ENCODE measurements at regions not wholly inside any gene's neighbourhood (a gene's known extent, or its start where the extent isn't known, plus 50 kb on each side); places are given as distances from the start of the nearest gene placed in this dataset.
"Not testable (repeated sequence)": the region's sequence is repeated elsewhere in the genome, so short reads cannot be mapped to it uniquely, and the experiment has no call there.

DNA sequence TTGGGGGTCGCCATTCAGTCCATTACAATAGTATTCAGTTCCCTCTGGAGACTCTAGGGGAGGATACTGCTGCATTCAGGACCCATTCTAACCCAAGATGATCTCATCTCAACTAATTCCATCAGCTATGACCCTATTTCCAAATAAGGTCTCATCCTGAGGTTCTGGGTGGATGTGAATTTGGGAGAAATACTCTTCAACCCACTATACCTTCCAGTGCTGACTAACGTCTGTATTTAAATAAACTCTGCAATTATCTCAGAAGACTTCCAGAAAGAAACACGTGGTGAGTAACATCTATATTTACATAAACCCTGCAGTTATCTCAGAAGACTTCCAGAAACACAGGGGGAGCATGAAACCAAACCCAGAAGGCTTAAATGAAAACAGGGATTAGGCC, 1300.7 kb downstream of the PCDH9 start:
- TF ChIP-seq, protein P1, sequence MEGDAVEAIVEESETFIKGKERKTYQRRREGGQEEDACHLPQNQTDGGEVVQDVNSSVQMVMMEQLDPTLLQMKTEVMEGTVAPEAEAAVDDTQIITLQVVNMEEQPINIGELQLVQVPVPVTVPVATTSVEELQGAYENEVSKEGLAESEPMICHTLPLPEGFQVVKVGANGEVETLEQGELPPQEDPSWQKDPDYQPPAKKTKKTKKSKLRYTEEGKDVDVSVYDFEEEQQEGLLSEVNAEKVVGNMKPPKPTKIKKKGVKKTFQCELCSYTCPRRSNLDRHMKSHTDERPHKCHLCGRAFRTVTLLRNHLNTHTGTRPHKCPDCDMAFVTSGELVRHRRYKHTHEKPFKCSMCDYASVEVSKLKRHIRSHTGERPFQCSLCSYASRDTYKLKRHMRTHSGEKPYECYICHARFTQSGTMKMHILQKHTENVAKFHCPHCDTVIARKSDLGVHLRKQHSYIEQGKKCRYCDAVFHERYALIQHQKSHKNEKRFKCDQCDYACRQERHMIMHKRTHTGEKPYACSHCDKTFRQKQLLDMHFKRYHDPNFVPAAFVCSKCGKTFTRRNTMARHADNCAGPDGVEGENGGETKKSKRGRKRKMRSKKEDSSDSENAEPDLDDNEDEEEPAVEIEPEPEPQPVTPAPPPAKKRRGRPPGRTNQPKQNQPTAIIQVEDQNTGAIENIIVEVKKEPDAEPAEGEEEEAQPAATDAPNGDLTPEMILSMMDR (IDR thresholded peaks at IDR 0.05; ENCODE audit: low read depth, low read length, poor library complexity, severe bottlenecking) = no peak
- no peak for TF ChIP-seq EZH2phosphoT487 (IDR thresholded peaks at IDR 0.05; ENCODE audit: borderline replicate concordance, low read length)
- no peaks in the 10 kb centered on the region for H3K27me3 ChIP-seq (ENCODE audit: control insufficient read depth, low read length)
- H3K9me3 ChIP-seq (ENCODE audit: control insufficient read depth, insufficient read depth, low read length) = no peaks in the 10 kb centered on the region
- H4K20me1 ChIP-seq (ENCODE audit: control insufficient read depth, insufficient read depth, low read depth, low read length) = no peaks in the 10 kb centered on the region
- H3K79me2 ChIP-seq (ENCODE audit: control insufficient read depth, low read length) = no peaks in the 10 kb centered on the region
- no peak overlapping the region for H3K4me2 ChIP-seq (ENCODE audit: low read length)
- H3K27ac ChIP-seq (ENCODE audit: low read depth, low read length) = no peak overlapping the region
- H3K4me3 ChIP-seq (ENCODE audit: low read length) = no peak overlapping the region
- no peaks in the 10 kb centered on the region for H3F3A ChIP-seq (ENCODE audit: control insufficient read depth, insufficient read depth)
- H3K9me2 ChIP-seq (replicated peaks; ENCODE audit: control insufficient read depth, low read length) = no peaks in the 10 kb centered on the region
- H3K4me1 ChIP-seq (ENCODE audit: control insufficient read depth, low read length) = no peaks in the 10 kb centered on the region
- no peaks in the 10 kb centered on the region for H3K36me3 ChIP-seq (ENCODE audit: control insufficient read depth, low read length)

DNA sequence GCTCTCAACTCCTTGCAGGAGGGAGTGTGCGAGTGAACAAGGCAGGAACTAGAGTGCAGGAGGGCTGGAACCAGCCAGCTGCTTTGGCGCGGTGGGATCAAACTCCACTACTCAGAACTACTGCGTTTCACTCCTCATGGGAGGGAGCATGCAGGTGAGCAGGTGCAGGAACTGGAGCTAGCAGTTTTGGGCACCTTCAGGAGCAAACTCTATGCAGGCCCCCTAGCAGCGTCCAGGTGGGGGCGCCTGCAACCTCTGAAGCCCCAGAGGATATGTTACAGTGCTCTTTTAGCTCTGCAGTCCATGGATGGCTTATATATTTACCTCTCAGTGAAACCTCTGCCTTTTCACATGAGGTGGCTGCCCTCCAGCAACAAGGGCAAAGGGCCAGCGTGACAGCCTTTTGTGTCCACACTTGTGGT, 1303.4 kb downstream of the PCDH9 start:
- Histone ChIP-seq H3K79me2 (ENCODE audit: control insufficient read depth, low read length) (no peaks in the 10 kb centered on the region), H3K9me3 (ENCODE audit: control insufficient read depth, insufficient read depth, low read length) (no peaks in the 10 kb centered on the region), H3K27me3 (ENCODE audit: control insufficient read depth, low read length) (no peaks in the 10 kb centered on the region), H3K9me2 (replicated peaks; ENCODE audit: control insufficient read depth, low read length) (no peaks in the 10 kb centered on the region), H3K4me3 (ENCODE audit: low read length) (no peak overlapping the region), H4K20me1 (ENCODE audit: control insufficient read depth, insufficient read depth, low read depth, low read length) (no peaks in the 10 kb centered on the region), H3K36me3 (ENCODE audit: control insufficient read depth, low read length) (no peaks in the 10 kb centered on the region), H3K27ac (ENCODE audit: low read depth, low read length) (no peak overlapping the region), H3K4me2 (ENCODE audit: low read length) (no peak overlapping the region), H3F3A (ENCODE audit: control insufficient read depth, insufficient read depth) (no peaks in the 10 kb centered on the region), H3K4me1 (ENCODE audit: control insufficient read depth, low read length) (no peaks in the 10 kb centered on the region)
- no peak for TF ChIP-seq EZH2phosphoT487 (IDR thresholded peaks at IDR 0.05; ENCODE audit: borderline replicate concordance, low read length)
- TF ChIP-seq, protein P1 (IDR thresholded peaks at IDR 0.05; ENCODE audit: low read depth, low read length, poor library complexity, severe bottlenecking) = peak; percentile 31

DNA sequence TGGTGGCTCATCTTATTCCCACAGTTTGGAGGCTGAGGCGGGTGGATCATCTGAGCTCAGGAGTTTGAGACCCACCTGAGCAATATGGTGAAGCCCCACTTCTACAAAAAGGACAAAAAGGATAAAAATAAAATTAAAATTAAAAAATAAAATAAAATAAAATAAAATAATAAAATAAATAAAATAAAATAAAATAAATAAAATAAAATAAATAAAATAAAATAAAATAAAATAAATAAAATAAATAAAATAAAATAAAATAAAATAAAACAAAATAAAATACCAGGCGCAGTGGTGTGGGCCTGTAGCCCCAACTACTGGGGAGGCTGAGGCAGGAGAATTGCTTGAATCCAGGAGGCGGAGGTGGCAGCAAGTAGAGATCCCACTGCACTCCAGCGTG, 1307.3 kb downstream of the PCDH9 start:
- not testable (repeated sequence) for H3K9me2 ChIP-seq (replicated peaks; ENCODE audit: control insufficient read depth, low read length); H4K20me1 ChIP-seq (ENCODE audit: control insufficient read depth, insufficient read depth, low read depth, low read length); H3K27ac ChIP-seq (ENCODE audit: low read depth, low read length); H3F3A ChIP-seq (ENCODE audit: control insufficient read depth, insufficient read depth); H3K27me3 ChIP-seq (ENCODE audit: control insufficient read depth, low read length); H3K9me3 ChIP-seq (ENCODE audit: control insufficient read depth, insufficient read depth, low read length); H3K4me1 ChIP-seq (ENCODE audit: control insufficient read depth, low read length); H3K79me2 ChIP-seq (ENCODE audit: control insufficient read depth, low read length); H3K4me3 ChIP-seq (ENCODE audit: low read length); H3K36me3 ChIP-seq (ENCODE audit: control insufficient read depth, low read length); H3K4me2 ChIP-seq (ENCODE audit: low read length)

DNA sequence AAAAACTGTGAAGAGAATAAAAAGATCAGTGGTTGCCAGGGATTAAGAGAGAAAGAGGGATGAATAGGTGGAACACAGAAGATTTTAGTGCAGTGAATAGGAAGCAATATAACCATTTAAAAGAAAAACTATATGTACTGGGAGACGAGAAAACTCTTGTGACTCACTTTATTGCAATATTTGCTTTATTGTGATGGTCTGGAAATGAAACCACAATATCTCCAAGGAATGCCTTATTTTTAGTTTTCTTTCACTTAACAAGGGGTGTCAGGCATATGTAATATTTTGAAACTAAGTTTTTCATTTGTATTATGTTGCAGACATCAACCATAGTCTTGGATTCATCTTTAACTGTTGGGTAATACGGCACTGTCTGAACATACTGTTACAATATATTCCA, 1308.2 kb downstream of the PCDH9 start:
- Histone ChIP-seq H3K9me3 (ENCODE audit: control insufficient read depth, insufficient read depth, low read length) (no peaks in the 10 kb centered on the region), H3K9me2 (replicated peaks; ENCODE audit: control insufficient read depth, low read length) (no peaks in the 10 kb centered on the region), H3F3A (ENCODE audit: control insufficient read depth, insufficient read depth) (no peaks in the 10 kb centered on the region), H4K20me1 (ENCODE audit: control insufficient read depth, insufficient read depth, low read depth, low read length) (no peaks in the 10 kb centered on the region), H3K4me2 (ENCODE audit: low read length) (no peak overlapping the region), H3K27me3 (ENCODE audit: control insufficient read depth, low read length) (no peaks in the 10 kb centered on the region), H3K4me3 (ENCODE audit: low read length) (no peak overlapping the region), H3K36me3 (ENCODE audit: control insufficient read depth, low read length) (no peaks in the 10 kb centered on the region), H3K4me1 (ENCODE audit: control insufficient read depth, low read length) (no peaks in the 10 kb centered on the region), H3K79me2 (ENCODE audit: control insufficient read depth, low read length) (no peaks in the 10 kb centered on the region), H3K27ac (ENCODE audit: low read depth, low read length) (no peak overlapping the region)
- TF ChIP-seq, protein P1 (IDR thresholded peaks at IDR 0.05; ENCODE audit: low read depth, low read length, poor library complexity, severe bottlenecking) = no peak
- TF ChIP-seq EZH2phosphoT487 (IDR thresholded peaks at IDR 0.05; ENCODE audit: borderline replicate concordance, low read length) = no peak
